Adrenal gland (tissue), 9 donors: ENCODE measurements at regions not wholly inside any gene's neighbourhood (a gene's known extent, or its start where the extent isn't known, plus 50 kb on each side); places are given as distances from the start of the nearest gene placed in this dataset.

Source experiments
- DNase-seq, 7 donors: peaks; one replicate each; pipeline ENCODE4 v3.0.0-alpha.2; 2019 to 2020
- H3K27ac ChIP-seq, 5 donors: fragments of 200-600 bp; sonication (generic) in 4 of 5; 1 replicate in 3 of 5; 2 replicates in 2 of 5; pipeline versions ENCODE4 v1.5.1 to v1.8.0; 2016 to 2020; ENCODE audit warnings: mild to moderate bottlenecking in 1 of 5
- H3K27me3 ChIP-seq: fragments of 200-600 bp; 2 replicates; pipeline ENCODE4 v1.8.0; 2021
- H3K36me3 ChIP-seq, 2 donors: fragments of 200-600 bp; replicated peaks in 1 of 2; 1 replicate in 1 of 2; 2 replicates in 1 of 2; pipeline versions ENCODE4 v1.5.1 to v1.8.0; 2018 to 2022
- H3K4me1 ChIP-seq, 2 donors: fragments of 200-600 bp; replicated peaks in 1 of 2; 1 replicate in 1 of 2; 2 replicates in 1 of 2; pipeline versions ENCODE4 v1.5.1 to v1.8.0; 2018 to 2021
- H3K4me3 ChIP-seq, 4 donors: fragments of 200-600 bp; sonication (generic) in 3 of 4; one replicate each; pipeline ENCODE4 v1.5.1; 2016 to 2018
- H3K9me3 ChIP-seq, 3 donors: fragments of 200-600 bp; sonication (generic) in 1 of 3; replicated peaks in 1 of 3; 1 replicate in 2 of 3; 2 replicates in 1 of 3; pipeline versions ENCODE4 v1.5.1 to v1.8.0; 2016 to 2021
- POLR2A ChIP-seq, 2 donors: fragments of 450-650 bp; IDR thresholded peaks; one replicate each; pipeline ENCODE4 v1.6.1; 2017; ENCODE audit warnings: antibody characterized with exemption in 2 of 2, mild to moderate bottlenecking in 2 of 2, moderate library complexity in 1 of 2
- WGBS, 4 donors: extraction: QIAGEN DNeasy Blood & Tissue Kit in 2 of 4; methylation state at CpG; one replicate each; pipeline versions ENCODE4 v1.1.5 to v1.1.7; 2013 to 2017; 5-methylcytosine and 5-hydroxymethylcytosine counted together
- intact Hi-C, 2 donors: fragments of 100-400 bp; cut with DNase I; formaldehyde crosslinking; loops; one replicate each; pipeline versions ENCODE4 v1.14.1 to v1.15.0; 2022 to 2023
- TF ChIP-seq, protein P1 (sequence below), 6 experiments: fragments of 450-650 bp in 4 of 6; fragments of 200-600 bp in 2 of 6; sonication (generic) in 1 of 6; IDR thresholded peaks; 1 replicate in 5 of 6; 2 replicates in 1 of 6; pipeline versions ENCODE4 v1.5.1 to v1.8.0; 2016 to 2021; ENCODE audit warnings: antibody characterized with exemption in 6 of 6, mild to moderate bottlenecking in 2 of 6, moderate library complexity in 1 of 6
- donor health status: healthy with polysubstance abuse.
- donor health status: Bipolar disorder and iron deficiency.
- donor health status: DM: yes; HTN: yes; CAD: no.
- donor health status: DM: no; HTN: no; CAD: no.
- donor health status: DM: no; HTN: no; CAD: no.

- TF ChIP-seq POLR2A (IDR thresholded peaks at IDR 0.05) = no peak
- TF ChIP-seq, protein P1, sequence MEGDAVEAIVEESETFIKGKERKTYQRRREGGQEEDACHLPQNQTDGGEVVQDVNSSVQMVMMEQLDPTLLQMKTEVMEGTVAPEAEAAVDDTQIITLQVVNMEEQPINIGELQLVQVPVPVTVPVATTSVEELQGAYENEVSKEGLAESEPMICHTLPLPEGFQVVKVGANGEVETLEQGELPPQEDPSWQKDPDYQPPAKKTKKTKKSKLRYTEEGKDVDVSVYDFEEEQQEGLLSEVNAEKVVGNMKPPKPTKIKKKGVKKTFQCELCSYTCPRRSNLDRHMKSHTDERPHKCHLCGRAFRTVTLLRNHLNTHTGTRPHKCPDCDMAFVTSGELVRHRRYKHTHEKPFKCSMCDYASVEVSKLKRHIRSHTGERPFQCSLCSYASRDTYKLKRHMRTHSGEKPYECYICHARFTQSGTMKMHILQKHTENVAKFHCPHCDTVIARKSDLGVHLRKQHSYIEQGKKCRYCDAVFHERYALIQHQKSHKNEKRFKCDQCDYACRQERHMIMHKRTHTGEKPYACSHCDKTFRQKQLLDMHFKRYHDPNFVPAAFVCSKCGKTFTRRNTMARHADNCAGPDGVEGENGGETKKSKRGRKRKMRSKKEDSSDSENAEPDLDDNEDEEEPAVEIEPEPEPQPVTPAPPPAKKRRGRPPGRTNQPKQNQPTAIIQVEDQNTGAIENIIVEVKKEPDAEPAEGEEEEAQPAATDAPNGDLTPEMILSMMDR (IDR thresholded peaks at IDR 0.05) = no peak
- H3K9me3 ChIP-seq = no peaks in the 10 kb centered on the region
- no peaks in the 10 kb centered on the region for H3K36me3 ChIP-seq
- WGBS, 4 donors = 33 to 44% (median 40%) methylated on average over 1 of the region's 1 CpG
- DNase-seq = no peak
- H3K4me3 ChIP-seq = no peak overlapping the region
- H3K27me3 ChIP-seq = no peaks in the 10 kb centered on the region
- H3K4me1 ChIP-seq = no peaks in the 10 kb centered on the region
- intact Hi-C loops = loop anchor here (5.0 to 10.0 kb wide), 3 partner anchors 97 to 330 kb away; partner anchors contain the start of gene HOXD8 (in 1 of the 2)
- no peak overlapping the region for H3K27ac ChIP-seq
Observed at GRCh38 chr2:176457481-176457880, 188.2 kb downstream of the MTX2 start.

GRCh38 chr2:176461098-176461808, 192.0 kb downstream of the MTX2 start:
- H3K9me3 ChIP-seq = no peaks in the 10 kb centered on the region
- no peak overlapping the region for H3K27ac ChIP-seq
- DNase-seq = no peak
- no peaks in the 10 kb centered on the region for H3K4me1 ChIP-seq
- intact Hi-C loops = no loop called here
- no peak overlapping the region for H3K4me3 ChIP-seq
- 73 to 75% (median 74%) methylated on average over 5 of the region's 5 CpGs for WGBS, 4 donors
- TF ChIP-seq POLR2A (IDR thresholded peaks at IDR 0.05) = no peak
- TF ChIP-seq, protein P1 (IDR thresholded peaks at IDR 0.05) = no peak
- no peaks in the 10 kb centered on the region for H3K36me3 ChIP-seq
- H3K27me3 ChIP-seq = no peaks in the 10 kb centered on the region

GRCh38 chr2:176461809-176462670, 192.8 kb downstream of the MTX2 start:
- Histone ChIP-seq H3K4me3 (no peak overlapping the region), H3K36me3 (no peaks in the 10 kb centered on the region), H3K9me3 (no peaks in the 10 kb centered on the region), H3K4me1 (no peaks in the 10 kb centered on the region), H3K27me3 (no peaks in the 10 kb centered on the region), H3K27ac (no peak overlapping the region)
- intact Hi-C loops = no loop called here
- TF ChIP-seq POLR2A (IDR thresholded peaks at IDR 0.05) = no peak
- TF ChIP-seq, protein P1 (IDR thresholded peaks at IDR 0.05) = no peak
- no peak for DNase-seq
- WGBS, 4 donors = 66 to 80% (median 76%) methylated on average over 5 of the region's 5 CpGs

GRCh38 chr2:176463546-176463945, 194.3 kb downstream of the MTX2 start:
- intact Hi-C loops = no loop called here
- Histone ChIP-seq H3K4me1 (no peaks in the 10 kb centered on the region), H3K27ac (no peak overlapping the region), H3K4me3 (no peak overlapping the region), H3K9me3 (no peaks in the 10 kb centered on the region), H3K27me3 (no peaks in the 10 kb centered on the region), H3K36me3 (no peaks in the 10 kb centered on the region)
- 87 to 92% (median 92%) methylated on average over 3 of the region's 3 CpGs for WGBS, 4 donors
- no peak for DNase-seq
- TF ChIP-seq POLR2A (IDR thresholded peaks at IDR 0.05) = no peak
- TF ChIP-seq, protein P1 (IDR thresholded peaks at IDR 0.05) = no peak
